CD4-positive, alpha-beta memory T cell (primary cell): ENCODE measurements at regions not wholly inside any gene's neighbourhood (a gene's known extent, or its start where the extent isn't known, plus 50 kb on each side); places are given as distances from the start of the nearest gene placed in this dataset.

ENCODE experiments used
- CTCF ChIA-PET: fragments of 350-600 bp; sonication (Branson Sonifier 250); formaldehyde crosslinking; loops from one replicate; lab custom pipeline; 2021; ENCODE audit warnings: inconsistent platforms; ENCODE audit not compliant: partially characterized antibody; lab: Charles Lee
- POLR2A ChIA-PET: fragments of 350-600 bp; sonication (Branson Sonifier 250); formaldehyde crosslinking; loops from one replicate; lab custom pipeline; 2021; ENCODE audit not compliant: partially characterized antibody; lab: Charles Lee
- DNase-seq, 5 donors: peaks; one replicate each; pipeline versions ENCODE4 v3.0.0 to v3.0.0-alpha.2; 2020 to 2022; ENCODE audit warnings: mixed read lengths in 1 of 5
- H3K27ac ChIP-seq: one replicate; pipeline ENCODE4 v1.7.0; 2013; ENCODE audit warnings: low read depth, low read length
- H3K27me3 ChIP-seq: 2 replicates; pipeline ENCODE4 v1.7.0; 2013; ENCODE audit warnings: mild to moderate bottlenecking, low read length, moderate library complexity; ENCODE audit not compliant: insufficient read depth
- H3K36me3 ChIP-seq: 2 replicates; pipeline ENCODE4 v1.7.0; 2013; ENCODE audit warnings: mild to moderate bottlenecking, low read length, moderate library complexity; ENCODE audit not compliant: insufficient read depth
- H3K4me1 ChIP-seq: 2 replicates; pipeline ENCODE4 v1.7.0; 2013; ENCODE audit warnings: mild to moderate bottlenecking, low read length, moderate library complexity; ENCODE audit not compliant: insufficient read depth
- H3K4me3 ChIP-seq, 2 donors: one replicate each; pipeline ENCODE4 v1.7.0; 2013; ENCODE audit warnings: low read length in 2 of 2, mild to moderate bottlenecking in 1 of 2
- H3K9me3 ChIP-seq, 2 donors: one replicate each; pipeline ENCODE4 v1.7.0; 2013; ENCODE audit warnings: low read length in 2 of 2, control low read depth in 1 of 2; ENCODE audit not compliant: control insufficient read depth in 1 of 2
- H3K27ac Mint-ChIP-seq, 7 donors: one replicate each; pipeline ENCODE4 v1.8.0; 2020 to 2021; ENCODE audit warnings: mixed read lengths in 7 of 7, mild to moderate bottlenecking in 6 of 7, inconsistent platforms in 3 of 7, moderate library complexity in 3 of 7
- H3K27me3 Mint-ChIP-seq, 2 donors: one replicate each; pipeline ENCODE4 v1.8.0; 2020 to 2021; ENCODE audit warnings: mixed read lengths in 2 of 2
- H3K36me3 Mint-ChIP-seq, 2 donors: one replicate each; pipeline ENCODE4 v1.8.0; 2020 to 2021; ENCODE audit warnings: mixed read lengths in 2 of 2, inconsistent platforms in 1 of 2, mild to moderate bottlenecking in 1 of 2
- H3K4me1 Mint-ChIP-seq, 4 donors: one replicate each; pipeline ENCODE4 v1.8.0; 2020 to 2021; ENCODE audit warnings: mixed read lengths in 4 of 4, mild to moderate bottlenecking in 1 of 4
- H3K4me3 Mint-ChIP-seq, 8 donors: one replicate each; pipeline ENCODE4 v1.8.0; 2020 to 2021; ENCODE audit warnings: mixed read lengths in 8 of 8, mild to moderate bottlenecking in 7 of 8, moderate library complexity in 6 of 8, inconsistent platforms in 3 of 8
- H3K9me3 Mint-ChIP-seq, 8 donors: one replicate each; pipeline ENCODE4 v1.8.0; 2020 to 2021; ENCODE audit warnings: mixed read lengths in 8 of 8, mild to moderate bottlenecking in 5 of 8, inconsistent platforms in 3 of 8, moderate library complexity in 1 of 8
- intact Hi-C: fragments of 100-400 bp; cut with micrococcal nuclease; formaldehyde crosslinking; loops from one replicate; pipeline ENCODE4 v1.15.1; 2023

GRCh38 chr9:26437056-26437711 is 455.4 kb downstream of the CAAP1 start:
- ChIA-PET CTCF (no interaction called here), POLR2A (no interaction called here)
- no peaks in the 10 kb centered on the region for H3K9me3 ChIP-seq
- H3K9me3 Mint-ChIP-seq = peaks cover 0 to 12% (median under 1%) of the 10 kb centered on the region in 8 donors
- no peaks in the 10 kb centered on the region for H3K4me1 ChIP-seq
- H3K4me3 ChIP-seq = no peak overlapping the region
- H3K27me3 Mint-ChIP-seq = no peaks in the 10 kb centered on the region
- H3K36me3 ChIP-seq = no peaks in the 10 kb centered on the region
- intact Hi-C loops = no loop called here
- no peak overlapping the region for H3K27ac ChIP-seq
- H3K27ac Mint-ChIP-seq = no peak overlapping the region
- H3K4me3 Mint-ChIP-seq = no peak overlapping the region
- no peaks in the 10 kb centered on the region for H3K4me1 Mint-ChIP-seq
- H3K27me3 ChIP-seq = no peaks in the 10 kb centered on the region
- DNase-seq = no peak
- no peaks in the 10 kb centered on the region for H3K36me3 Mint-ChIP-seq

GRCh38 chr9:26426551-26427131 is 466.0 kb downstream of the CAAP1 start:
- Mint-ChIP-seq H3K36me3 (no peaks in the 10 kb centered on the region), H3K27ac (no peak overlapping the region), H3K4me1 (no peaks in the 10 kb centered on the region), H3K9me3 (peaks cover 0 to 22% (median 10%) of the 10 kb centered on the region in 8 donors), H3K4me3 (no peak overlapping the region), H3K27me3 (no peaks in the 10 kb centered on the region)
- no peak for DNase-seq
- H3K27ac ChIP-seq = no peak overlapping the region
- ChIA-PET POLR2A (no interaction called here), CTCF (no interaction called here)
- no peaks in the 10 kb centered on the region for H3K36me3 ChIP-seq
- H3K9me3 ChIP-seq = no peaks in the 10 kb centered on the region
- H3K4me3 ChIP-seq = no peak overlapping the region
- H3K27me3 ChIP-seq = no peaks in the 10 kb centered on the region
- intact Hi-C loops = no loop called here
- no peaks in the 10 kb centered on the region for H3K4me1 ChIP-seq

GRCh38 chr9:26418480-26418879 is 474.1 kb downstream of the CAAP1 start:
- H3K36me3 ChIP-seq = no peaks in the 10 kb centered on the region
- H3K27ac ChIP-seq = no peak overlapping the region
- H3K4me3 ChIP-seq = no peak overlapping the region
- H3K4me1 ChIP-seq = no peaks in the 10 kb centered on the region
- no peak overlapping the region for H3K4me3 Mint-ChIP-seq
- no peaks in the 10 kb centered on the region for H3K9me3 ChIP-seq
- no peak for DNase-seq
- no peaks in the 10 kb centered on the region for H3K4me1 Mint-ChIP-seq
- H3K9me3 Mint-ChIP-seq = peaks cover 0 to 9% (median 2%) of the 10 kb centered on the region in 8 donors
- intact Hi-C loops = no loop called here
- ChIA-PET CTCF (no interaction called here), POLR2A (no interaction called here)
- H3K27me3 ChIP-seq = no peaks in the 10 kb centered on the region
- no peaks in the 10 kb centered on the region for H3K36me3 Mint-ChIP-seq
- no peak overlapping the region for H3K27ac Mint-ChIP-seq
- no peaks in the 10 kb centered on the region for H3K27me3 Mint-ChIP-seq

GRCh38 chr9:26415528-26415927 is 477.1 kb downstream of the CAAP1 start:
- Mint-ChIP-seq H3K27me3 (no peaks in the 10 kb centered on the region), H3K9me3 (peaks cover 0 to 19% (median 4%) of the 10 kb centered on the region in 8 donors), H3K36me3 (no peaks in the 10 kb centered on the region), H3K4me3 (peak overlapping the region in 1 of 8 donors; percentile 42), H3K4me1 (no peaks in the 10 kb centered on the region), H3K27ac (no peak overlapping the region)
- no peaks in the 10 kb centered on the region for H3K9me3 ChIP-seq
- H3K4me3 ChIP-seq = no peak overlapping the region
- no peak overlapping the region for H3K27ac ChIP-seq
- no peaks in the 10 kb centered on the region for H3K27me3 ChIP-seq
- DNase-seq = no peak
- ChIA-PET POLR2A (no interaction called here), CTCF (no interaction called here)
- H3K36me3 ChIP-seq = no peaks in the 10 kb centered on the region
- intact Hi-C loops = no loop called here
- no peaks in the 10 kb centered on the region for H3K4me1 ChIP-seq

GRCh38 chr9:26413611-26414010 is 479.0 kb downstream of the CAAP1 start:
- no peaks in the 10 kb centered on the region for H3K36me3 ChIP-seq
- Mint-ChIP-seq H3K4me1 (no peaks in the 10 kb centered on the region), H3K36me3 (no peaks in the 10 kb centered on the region), H3K27ac (no peak overlapping the region), H3K9me3 (peaks cover 0 to 18% (median 7%) of the 10 kb centered on the region in 8 donors), H3K27me3 (no peaks in the 10 kb centered on the region), H3K4me3 (no peak overlapping the region)
- H3K4me3 ChIP-seq = no peak overlapping the region
- H3K27ac ChIP-seq = no peak overlapping the region
- H3K27me3 ChIP-seq = no peaks in the 10 kb centered on the region
- H3K9me3 ChIP-seq = no peaks in the 10 kb centered on the region
- ChIA-PET CTCF (no interaction called here), POLR2A (no interaction called here)
- intact Hi-C loops = no loop called here
- no peaks in the 10 kb centered on the region for H3K4me1 ChIP-seq
- DNase-seq = no peak

- intact Hi-C loops = no loop called here
- Mint-ChIP-seq H3K36me3 (no peaks in the 10 kb centered on the region), H3K27me3 (no peaks in the 10 kb centered on the region), H3K27ac (no peak overlapping the region), H3K4me1 (no peaks in the 10 kb centered on the region), H3K9me3 (peaks cover 0 to 21% (median 10%) of the 10 kb centered on the region in 8 donors), H3K4me3 (no peak overlapping the region)
- H3K27me3 ChIP-seq = no peaks in the 10 kb centered on the region
- H3K4me1 ChIP-seq = no peaks in the 10 kb centered on the region
- POLR2A ChIA-PET = no interaction called here
- no peaks in the 10 kb centered on the region for H3K9me3 ChIP-seq
- no peak overlapping the region for H3K27ac ChIP-seq
- no peaks in the 10 kb centered on the region for H3K36me3 ChIP-seq
- H3K4me3 ChIP-seq = no peak overlapping the region
- CTCF ChIA-PET = no interaction called here
- no peak for DNase-seq
These were observed 480.2 kb downstream of the CAAP1 start for GRCh38 chr9:26412446-26412845.

- Mint-ChIP-seq H3K4me3 (no peak overlapping the region), H3K27ac (no peak overlapping the region), H3K27me3 (no peaks in the 10 kb centered on the region), H3K36me3 (no peaks in the 10 kb centered on the region), H3K9me3 (peaks cover 0 to 19% (median 11%) of the 10 kb centered on the region in 8 donors), H3K4me1 (no peaks in the 10 kb centered on the region)
- Histone ChIP-seq H3K36me3 (no peaks in the 10 kb centered on the region), H3K27me3 (no peaks in the 10 kb centered on the region), H3K27ac (no peak overlapping the region), H3K9me3 (no peaks in the 10 kb centered on the region), H3K4me1 (no peaks in the 10 kb centered on the region), H3K4me3 (no peak overlapping the region)
- ChIA-PET POLR2A (no interaction called here), CTCF (no interaction called here)
- DNase-seq = no peak
- intact Hi-C loops = no loop called here
These were observed 485.9 kb downstream of the CAAP1 start for GRCh38 chr9:26406676-26407075.
